HEK293T (cell line): ENCODE measurements at regions not wholly inside any gene's neighbourhood (a gene's known extent, or its start where the extent isn't known, plus 50 kb on each side); places are given as distances from the start of the nearest gene placed in this dataset.

Experiments used
- BHLHE40 ChIP-seq: fragments of 450-650 bp; IDR thresholded peaks from 2 replicates; pipeline ENCODE4 v1.6.1; 2016; ENCODE audit warnings: mild to moderate bottlenecking, moderate library complexity, borderline replicate concordance
- ELF4 ChIP-seq: fragments of 450-650 bp; IDR thresholded peaks from 2 replicates; pipeline ENCODE4 v1.6.1; 2017; ENCODE audit warnings: antibody characterized with exemption
- FOXK2 ChIP-seq: fragments of 450-650 bp; IDR thresholded peaks from 2 replicates; pipeline ENCODE4 v1.6.1; 2016; ENCODE audit warnings: mild to moderate bottlenecking
- FOXM1 ChIP-seq: fragments of 450-650 bp; IDR thresholded peaks from 2 replicates; pipeline ENCODE4 v1.6.1; 2017; ENCODE audit warnings: mild to moderate bottlenecking, borderline replicate concordance
- LEF1 ChIP-seq: fragments of 450-650 bp; IDR thresholded peaks from 2 replicates; pipeline ENCODE4 v1.6.1; 2017; ENCODE audit warnings: mild to moderate bottlenecking, borderline replicate concordance
- PKNOX1 ChIP-seq: fragments of 450-650 bp; IDR thresholded peaks from 2 replicates; pipeline ENCODE4 v1.6.1; 2016
- SUZ12 ChIP-seq: fragments of 450-650 bp; IDR thresholded peaks from 2 replicates; pipeline ENCODE4 v1.6.1; 2016; ENCODE audit warnings: mild to moderate bottlenecking
- ZNF384 ChIP-seq: fragments of 450-650 bp; IDR thresholded peaks from 2 replicates; pipeline ENCODE4 v1.6.1; 2016

GRCh38 chr3:81199587-81199986 lies 561.9 kb downstream of the GBE1 start:
- TF ChIP-seq SUZ12 (no peak), FOXK2 (no peak), FOXM1 (no peak), LEF1 (no peak), ELF4 (no peak), PKNOX1 (no peak), BHLHE40 (no peak), ZNF384 (no peak)
